K562 (cell line): ENCODE measurements at regions not wholly inside any gene's neighbourhood (a gene's known extent, or its start where the extent isn't known, plus 50 kb on each side); places are given as distances from the start of the nearest gene placed in this dataset.

ENCODE experiments used
- ATAC-seq: fragments of 200-7000 bp; cut with Tn5 transposase; 3 replicates; pipeline ENCODE4 v1.9.1; 2020; ENCODE audit warnings: moderate library complexity
- BruUV-seq: library from RNA; stranded (reverse); fragments of 400-500 nt; replicated peaks from 2 replicates; lab custom pipeline; 2021; lab: Mats Ljungman, UMichigan
- CTCF ChIA-PET: fragments of 300-600 bp; formaldehyde crosslinking; extraction: SDS; loops from one replicate; lab custom pipeline; 2021; ENCODE audit warnings: low intra/inter-chr PET ratio; lab: Yijun Ruan, JAX
- POLR2A ChIA-PET: fragments of 300-600, 350-650 bp; sonication (Branson Sonifier 250); formaldehyde crosslinking; extraction: SDS; loops from one replicate; lab custom pipeline; 2021; ENCODE audit warnings: antibody characterized with exemption, inconsistent platforms; lab: Yijun Ruan, JAX
- DNase-seq, 4 experiments: peaks; one replicate each; pipeline versions ENCODE4 v3.0.0 to v3.0.0-alpha.2; 2011 to 2018; ENCODE audit warnings: low spot score in 3 of 4, mixed read lengths in 3 of 4; ENCODE audit errors: extremely low read depth in 1 of 4
- FAIRE-seq: peaks from 2 replicates; lab custom pipeline; 2011; peaks lifted over from hg19 to GRCh38; lab: Jason Lieb, UNC
- H2AFZ ChIP-seq: 2 replicates; pipeline ENCODE4 v1.6.0; 2011; ENCODE audit warnings: low read depth, low read length, control low read depth, inconsistent platforms
- H3K27ac ChIP-seq: fragments of 200-600 bp; 3 replicates; pipeline ENCODE4 v1.8.0; 2011; ENCODE audit warnings: low read depth, mild to moderate bottlenecking, control low read depth, inconsistent platforms, low read length, moderate library complexity, mixed read lengths; ENCODE audit errors: extremely low read depth
- H3K27me3 ChIP-seq, 2 experiments: fragments of 300-600 bp in 1 of 2; 2 replicates in 1 of 2; 3 replicates in 1 of 2; pipeline versions ENCODE4 v1.6.0 to v1.8.0; 2011; ENCODE audit warnings: inconsistent platforms in 2 of 2, low read length in 2 of 2, mild to moderate bottlenecking in 1 of 2, mixed read lengths in 1 of 2, moderate library complexity in 1 of 2; ENCODE audit not compliant: control insufficient read depth in 2 of 2, insufficient read depth in 2 of 2
- H3K36me3 ChIP-seq: fragments of 300-600 bp; 3 replicates; pipeline ENCODE4 v1.8.0; 2011; ENCODE audit warnings: mild to moderate bottlenecking, low read length, inconsistent platforms; ENCODE audit not compliant: control insufficient read depth, insufficient read depth
- H3K4me1 ChIP-seq, 2 experiments: fragments of 200-600 bp in 1 of 2; replicated peaks in 1 of 2; 2 replicates in 1 of 2; 3 replicates in 1 of 2; pipeline versions ENCODE4 v1.5.1 to v1.8.0; 2011; ENCODE audit warnings: inconsistent platforms in 2 of 2, low read length in 2 of 2, mild to moderate bottlenecking in 1 of 2, mixed read lengths in 1 of 2, moderate library complexity in 1 of 2; ENCODE audit not compliant: control insufficient read depth in 2 of 2, insufficient read depth in 2 of 2
- H3K4me2 ChIP-seq: 2 replicates; pipeline ENCODE4 v1.6.1; 2011; ENCODE audit warnings: low read length, control low read depth, inconsistent platforms, mixed read lengths; ENCODE audit not compliant: insufficient read depth
- H3K4me3 ChIP-seq: fragments of 200-600 bp; sonication (generic), shearing (Covaris generic); 2 replicates; pipeline ENCODE4 v1.5.1; 2016; ENCODE audit warnings: control low read depth, inconsistent platforms
- H3K79me2 ChIP-seq: fragments of 200-600 bp; 3 replicates; pipeline ENCODE4 v1.8.0; 2011; ENCODE audit warnings: low read length, inconsistent platforms; ENCODE audit not compliant: control insufficient read depth, insufficient read depth
- H3K9ac ChIP-seq, 2 experiments: 2 replicates each; pipeline versions ENCODE4 v1.6.0 to v1.6.1; 2011; ENCODE audit warnings: low read depth in 2 of 2, low read length in 2 of 2, control low read depth in 1 of 2, inconsistent platforms in 1 of 2, mild to moderate bottlenecking in 1 of 2, mixed read lengths in 1 of 2; ENCODE audit not compliant: insufficient read depth in 1 of 2
- H3K9me1 ChIP-seq: one replicate; pipeline ENCODE4 v1.6.0; 2011; ENCODE audit warnings: inconsistent platforms, mild to moderate bottlenecking, low read length, moderate library complexity; ENCODE audit not compliant: control insufficient read depth, insufficient read depth
- H3K9me3 ChIP-seq: replicated peaks from 2 replicates; pipeline ENCODE4 v1.5.1; 2011; ENCODE audit warnings: low read depth, low read length, inconsistent platforms; ENCODE audit not compliant: control insufficient read depth, insufficient read depth
- H4K20me1 ChIP-seq: replicated peaks from 2 replicates; pipeline ENCODE4 v1.6.1; 2011; ENCODE audit warnings: low read length, inconsistent platforms, mixed read lengths; ENCODE audit not compliant: control insufficient read depth, insufficient read depth
- BCL6 ChIP-seq: fragments of 250-450 bp; sonication (Bioruptor Pico); IDR thresholded peaks from 2 replicates; pipeline ENCODE4 v1.4.0; 2020
- CAMTA2 ChIP-seq: fragments of 250-450 bp; sonication (Bioruptor Pico); conservative IDR thresholded peaks from 2 replicates; pipeline ENCODE4 v1.5.1; 2022
- DNMT1 ChIP-seq: fragments of 450-650 bp; IDR thresholded peaks from 2 replicates; pipeline ENCODE4 v1.6.1; 2016; ENCODE audit warnings: antibody characterized with exemption, mild to moderate bottlenecking
- EGR1 ChIP-seq: fragments of 450-650 bp; conservative IDR thresholded peaks from 2 replicates; pipeline ENCODE4 v1.6.1; 2017; ENCODE audit warnings: mild to moderate bottlenecking
- ESRRA ChIP-seq: fragments of 450-650 bp; IDR thresholded peaks from 2 replicates; pipeline ENCODE4 v1.6.1; 2014; ENCODE audit warnings: low read depth, mild to moderate bottlenecking, moderate library complexity, borderline replicate concordance
- FOXA1 ChIP-seq: fragments of 450-650 bp; IDR thresholded peaks from 2 replicates; pipeline ENCODE4 v1.6.1; 2016; ENCODE audit warnings: mild to moderate bottlenecking, borderline replicate concordance
- GATAD2B ChIP-seq: fragments of 450-650 bp; IDR thresholded peaks from 2 replicates; pipeline ENCODE4 v1.6.1; 2017; ENCODE audit warnings: mild to moderate bottlenecking, borderline replicate concordance
- JUNB ChIP-seq: fragments of 450-650 bp; formaldehyde crosslinking; conservative IDR thresholded peaks from 2 replicates; pipeline ENCODE4 v1.4.0; 2020; ENCODE audit warnings: mild to moderate bottlenecking
- L3MBTL2 ChIP-seq: fragments of 450-650 bp; IDR thresholded peaks from 2 replicates; pipeline ENCODE4 v1.6.1; 2016; ENCODE audit warnings: mild to moderate bottlenecking, moderate library complexity
- NCOA4 ChIP-seq: fragments of 450-650 bp; IDR thresholded peaks from 2 replicates; pipeline ENCODE4 v1.6.1; 2018; ENCODE audit warnings: mild to moderate bottlenecking; ENCODE audit not compliant: partially characterized antibody
- PHTF2 ChIP-seq: fragments of 250-450 bp; sonication (Bioruptor Pico); IDR thresholded peaks from 2 replicates; pipeline ENCODE4 v1.5.0; 2021; ENCODE audit warnings: mild to moderate bottlenecking
- RBM34 ChIP-seq: fragments of 200-400 bp; formaldehyde crosslinking; IDR thresholded peaks from 2 replicates; pipeline ENCODE4 v1.6.1; 2018; ENCODE audit warnings: low read length, borderline replicate concordance; ENCODE audit not compliant: insufficient read depth
- RFX1 ChIP-seq: fragments of 450-650 bp; IDR thresholded peaks from 2 replicates; pipeline ENCODE4 v1.6.1; 2016; ENCODE audit warnings: mild to moderate bottlenecking, moderate library complexity
- RFX7 ChIP-seq: fragments of 250-450 bp; sonication (Bioruptor Pico); IDR thresholded peaks from 2 replicates; pipeline ENCODE4 v1.5.1; 2021; ENCODE audit warnings: mild to moderate bottlenecking
- TRIM28 ChIP-seq: fragments of 450-650 bp; IDR thresholded peaks from 2 replicates; pipeline ENCODE4 v1.6.1; 2017
- ZNF3 ChIP-seq: fragments of 250-450 bp; sonication (Bioruptor Pico); IDR thresholded peaks from 2 replicates; pipeline ENCODE4 v1.5.0; 2021; ENCODE audit warnings: mild to moderate bottlenecking, moderate library complexity
- ZNF586 ChIP-seq: fragments of 450-650 bp; formaldehyde crosslinking; conservative IDR thresholded peaks from 2 replicates; pipeline ENCODE4 v1.4.0; 2020; ENCODE audit warnings: mild to moderate bottlenecking, moderate library complexity
- ZNF76 ChIP-seq: fragments of 250-450 bp; sonication (Bioruptor Pico); IDR thresholded peaks from 2 replicates; pipeline ENCODE4 v1.4.0; 2020; ENCODE audit warnings: mild to moderate bottlenecking, moderate library complexity, borderline replicate concordance
- ZNF764 ChIP-seq: fragments of 250-450 bp; sonication (Bioruptor Pico); IDR thresholded peaks from 2 replicates; pipeline ENCODE4 v1.4.0; 2020; ENCODE audit warnings: low read depth, mild to moderate bottlenecking, moderate library complexity
- WGBS: fragments of 100-300 bp; shearing (Covaris generic); methylation state at CpG from one replicate; pipeline ENCODE4 v1.1.6; 2016; ENCODE audit warnings: low coverage, mixed read lengths; ENCODE audit not compliant: insufficient coverage; ENCODE audit errors: missing lambda C conversion rate; 5-methylcytosine and 5-hydroxymethylcytosine counted together
- in situ Hi-C: fragments of 300-500 bp; cut with MboI; formaldehyde crosslinking; loops from 4 replicates; pipeline ENCODE4 v1.15.0; 2018; ENCODE audit warnings: inconsistent platforms, mixed read lengths
- intact Hi-C: fragments of 100-400 bp; cut with micrococcal nuclease; formaldehyde crosslinking; loops from 2 replicates; pipeline ENCODE4 v1.14.2; 2022
- TF ChIP-seq, protein P1 (sequence below): fragments of 200-400 bp; formaldehyde crosslinking; IDR thresholded peaks from 2 replicates; pipeline ENCODE4 v1.6.1; 2017; ENCODE audit warnings: mild to moderate bottlenecking, low read depth, low read length, moderate library complexity

DNA sequence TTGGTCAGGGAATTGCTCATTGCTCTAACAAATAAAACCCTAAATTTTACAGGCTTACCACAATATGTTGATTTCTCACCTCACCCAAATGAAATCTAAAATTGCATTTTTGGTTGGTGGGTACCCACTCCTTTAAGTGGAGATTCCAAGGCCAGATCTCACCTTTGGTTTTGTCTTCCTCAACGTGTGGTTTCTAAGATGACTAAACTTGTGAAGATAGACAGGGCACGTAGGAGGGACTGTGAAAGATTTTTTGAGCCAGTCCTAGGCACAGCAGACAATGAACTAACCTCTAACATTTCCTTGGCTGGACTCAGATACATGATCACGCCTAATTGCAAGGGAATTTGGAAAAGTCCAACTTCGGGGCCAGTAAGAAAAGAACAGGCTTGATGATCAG is 1003.9 kb downstream of the FLRT2 start:
- CTCF ChIA-PET = no interaction called here
- no peaks in the 10 kb centered on the region for H3K36me3 ChIP-seq
- no peaks in the 10 kb centered on the region for H4K20me1 ChIP-seq
- no peaks in the 10 kb centered on the region for H3K9me1 ChIP-seq
- BruUV-seq = no TSS peak
- ATAC-seq = no peak
- no peak overlapping the region for H2AFZ ChIP-seq
- H3K9me3 ChIP-seq = no peaks in the 10 kb centered on the region
- no peaks in the 10 kb centered on the region for H3K27me3 ChIP-seq
- H3K79me2 ChIP-seq = no peaks in the 10 kb centered on the region
- H3K4me1 ChIP-seq = no peaks in the 10 kb centered on the region
- TF ChIP-seq, protein P1, sequence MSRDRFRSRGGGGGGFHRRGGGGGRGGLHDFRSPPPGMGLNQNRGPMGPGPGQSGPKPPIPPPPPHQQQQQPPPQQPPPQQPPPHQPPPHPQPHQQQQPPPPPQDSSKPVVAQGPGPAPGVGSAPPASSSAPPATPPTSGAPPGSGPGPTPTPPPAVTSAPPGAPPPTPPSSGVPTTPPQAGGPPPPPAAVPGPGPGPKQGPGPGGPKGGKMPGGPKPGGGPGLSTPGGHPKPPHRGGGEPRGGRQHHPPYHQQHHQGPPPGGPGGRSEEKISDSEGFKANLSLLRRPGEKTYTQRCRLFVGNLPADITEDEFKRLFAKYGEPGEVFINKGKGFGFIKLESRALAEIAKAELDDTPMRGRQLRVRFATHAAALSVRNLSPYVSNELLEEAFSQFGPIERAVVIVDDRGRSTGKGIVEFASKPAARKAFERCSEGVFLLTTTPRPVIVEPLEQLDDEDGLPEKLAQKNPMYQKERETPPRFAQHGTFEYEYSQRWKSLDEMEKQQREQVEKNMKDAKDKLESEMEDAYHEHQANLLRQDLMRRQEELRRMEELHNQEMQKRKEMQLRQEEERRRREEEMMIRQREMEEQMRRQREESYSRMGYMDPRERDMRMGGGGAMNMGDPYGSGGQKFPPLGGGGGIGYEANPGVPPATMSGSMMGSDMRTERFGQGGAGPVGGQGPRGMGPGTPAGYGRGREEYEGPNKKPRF = no peak
- no peak for TF ChIP-seq ZNF764 (CRISPR knock-in tag)
- no peak for TF ChIP-seq ZNF3 (CRISPR knock-in tag)
- in situ Hi-C loops (no loop called here), intact Hi-C loops (no loop called here)
- no peak for DNase-seq
- H3K4me3 ChIP-seq = no peak overlapping the region
- POLR2A ChIA-PET = no interaction called here
- H3K4me2 ChIP-seq = no peak overlapping the region
- no peak overlapping the region for H3K9ac ChIP-seq
- WGBS = 2% methylated on average over 4 of the region's 4 CpGs
- no peak overlapping the region for H3K27ac ChIP-seq
- FAIRE-seq = no peak

DNA sequence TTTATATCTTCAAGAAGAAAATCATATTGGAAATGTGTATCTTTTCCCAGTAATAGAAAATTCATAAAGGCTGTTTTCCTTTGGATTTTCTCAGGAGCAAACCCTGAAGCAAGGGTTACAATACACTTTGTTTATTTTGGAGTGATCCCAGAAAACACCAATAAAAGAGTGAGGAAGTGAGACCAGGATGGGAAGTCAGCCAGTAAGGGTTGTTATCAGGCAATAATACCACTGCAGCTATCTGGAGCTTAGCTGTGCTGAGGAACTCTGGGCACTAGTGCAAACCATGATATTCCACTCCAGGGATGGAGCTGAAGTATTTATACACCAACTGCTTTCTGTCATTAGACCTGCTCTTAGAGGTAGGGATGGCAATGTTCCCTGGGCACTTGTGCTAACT is 1002.3 kb downstream of the FLRT2 start:
- no peak for ATAC-seq
- no peaks in the 10 kb centered on the region for H3K9me1 ChIP-seq
- no peaks in the 10 kb centered on the region for H4K20me1 ChIP-seq
- no peaks in the 10 kb centered on the region for H3K9me3 ChIP-seq
- no peak overlapping the region for H2AFZ ChIP-seq
- ChIA-PET CTCF (no interaction called here), POLR2A (no interaction called here)
- DNase-seq = no peak
- H3K36me3 ChIP-seq = no peaks in the 10 kb centered on the region
- intact Hi-C loops = no loop called here
- no peak overlapping the region for H3K9ac ChIP-seq
- no peak for FAIRE-seq
- H3K4me3 ChIP-seq = no peak overlapping the region
- H3K27ac ChIP-seq = no peak overlapping the region
- in situ Hi-C loops = no loop called here
- H3K27me3 ChIP-seq = no peaks in the 10 kb centered on the region
- no peaks in the 10 kb centered on the region for H3K4me1 ChIP-seq
- BruUV-seq = no TSS peak
- no peak overlapping the region for H3K4me2 ChIP-seq
- H3K79me2 ChIP-seq = no peaks in the 10 kb centered on the region
- TF ChIP-seq RFX7 (no peak), RBM34 (no peak), EGR1 (no peak), TRIM28 (no peak), CAMTA2 (CRISPR knock-in tag) (no peak), ESRRA (no peak), L3MBTL2 (no peak), PHTF2 (CRISPR knock-in tag) (no peak), BCL6 (CRISPR knock-in tag) (no peak), RFX1 (no peak), GATAD2B (no peak), ZNF586 (CRISPR knock-in tag) (no peak), ZNF76 (CRISPR knock-in tag) (no peak), NCOA4 (no peak), FOXA1 (no peak), JUNB (no peak), DNMT1 (no peak)
